Body of pancreas (tissue), 4 donors: ENCODE measurements at regions not wholly inside any gene's neighbourhood (a gene's known extent, or its start where the extent isn't known, plus 50 kb on each side); places are given as distances from the start of the nearest gene placed in this dataset.

Experiments
- ATAC-seq: fragments of 150-250 bp; one replicate; pipeline ENCODE4 v1.9.1; 2016
- DNase-seq, 4 donors: peaks; one replicate each; pipeline ENCODE4 v3.0.0-alpha.2; 2019
- H3K27ac ChIP-seq, 4 donors: fragments of 200-600 bp; sonication (generic); 1 replicate in 3 of 4; 2 replicates in 1 of 4; pipeline versions ENCODE4 v1.5.1 to v1.6.1; 2016 to 2019; ENCODE audit warnings: mild to moderate bottlenecking in 1 of 4, mixed read lengths in 1 of 4, moderate library complexity in 1 of 4
- H3K27me3 ChIP-seq, 2 donors: fragments of 200-600 bp; sonication (generic); one replicate each; pipeline ENCODE4 v1.6.0; 2016; ENCODE audit warnings: mild to moderate bottlenecking in 1 of 2
- H3K36me3 ChIP-seq, 2 donors: fragments of 200-600 bp; sonication (generic); replicated peaks in 1 of 2; 2 replicates each; pipeline ENCODE4 v1.5.1; 2016; ENCODE audit warnings: low read depth in 2 of 2; ENCODE audit not compliant: insufficient read depth in 1 of 2
- H3K4me1 ChIP-seq: fragments of 200-600 bp; sonication (generic); one replicate; pipeline ENCODE4 v1.6.0; 2016
- H3K4me3 ChIP-seq, 2 donors: fragments of 200-600 bp; sonication (generic); 1 replicate in 1 of 2; 2 replicates in 1 of 2; pipeline ENCODE4 v1.5.1; 2016 to 2019
- H3K9me3 ChIP-seq, 3 donors: fragments of 200-600 bp; sonication (generic); 1 replicate in 2 of 3; 2 replicates in 1 of 3; pipeline ENCODE4 v1.5.1; 2016
- CTCF ChIP-seq, 7 experiments: fragments of 450-650 bp in 4 of 7; fragments of 200-600 bp in 3 of 7; sonication (generic) in 3 of 7; IDR thresholded peaks; one replicate each; pipeline ENCODE4 v1.5.1; 2016 to 2019; ENCODE audit warnings: antibody characterized with exemption in 7 of 7
- POLR2A ChIP-seq, 3 donors: fragments of 450-650 bp; IDR thresholded peaks; one replicate each; pipeline ENCODE4 v1.6.1; 2016; ENCODE audit warnings: antibody characterized with exemption in 3 of 3, mild to moderate bottlenecking in 2 of 3
- WGBS, 2 donors: methylation state at CpG; one replicate each; pipeline ENCODE4 v1.1.5; 2017; 5-methylcytosine and 5-hydroxymethylcytosine counted together
- intact Hi-C: fragments of 100-400 bp; cut with DNase I; formaldehyde crosslinking; loops from one replicate; pipeline ENCODE4 v1.15.1; 2023

- no peak overlapping the region for H3K4me3 ChIP-seq
- WGBS, 2 donors = 94% methylated on average over 8 of the region's 8 CpGs
- TF ChIP-seq CTCF (IDR thresholded peaks at IDR 0.05) = no peak
- TF ChIP-seq POLR2A (IDR thresholded peaks at IDR 0.05) = no peak
- no peaks in the 10 kb centered on the region for H3K9me3 ChIP-seq
- H3K36me3 ChIP-seq = no peaks in the 10 kb centered on the region
- DNase-seq (no peak), ATAC-seq (no peak)
- peaks cover 41% of the 10 kb centered on the region for H3K4me1 ChIP-seq
- no peaks in the 10 kb centered on the region for H3K27me3 ChIP-seq
- H3K27ac ChIP-seq = peak overlapping the region; percentile 46 to 82 (median 68)
- intact Hi-C loops = no loop called here
These were observed 224.3 kb downstream of the SEC14L1 start for GRCh38 chr17:77364941-77365583.

DNA sequence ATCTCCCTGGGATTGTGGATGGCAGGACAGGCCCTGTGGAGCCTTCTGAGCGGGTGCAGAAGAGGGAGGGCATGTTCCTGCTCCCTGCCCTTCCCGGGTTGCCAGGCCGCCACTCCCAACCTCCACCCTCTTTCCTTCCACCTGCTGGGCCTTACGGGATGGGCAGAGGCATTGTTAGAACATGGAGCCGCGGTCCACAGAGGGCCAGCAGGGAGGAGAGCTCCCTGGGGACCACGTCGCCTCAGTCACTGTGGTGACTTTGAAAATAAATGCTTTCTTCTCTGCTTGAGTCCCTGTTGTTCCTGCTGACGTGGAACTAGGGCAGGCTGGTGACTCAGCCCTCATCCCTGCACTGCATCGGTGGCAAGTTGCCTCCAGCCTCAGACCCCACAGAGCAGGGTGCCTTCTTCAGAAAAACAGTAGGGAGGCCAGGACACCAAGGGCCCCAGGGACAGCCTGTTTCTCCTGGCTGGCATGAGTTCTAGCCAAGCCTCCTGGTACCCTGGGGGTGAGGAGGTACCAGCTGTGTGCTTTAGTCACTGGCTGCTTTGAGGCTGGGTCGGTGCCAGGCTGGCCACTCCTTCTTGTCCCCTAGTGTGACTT lies 224.9 kb downstream of the SEC14L1 start:
- DNase-seq = peak; percentile 58 to 72 (median 64)

DNA sequence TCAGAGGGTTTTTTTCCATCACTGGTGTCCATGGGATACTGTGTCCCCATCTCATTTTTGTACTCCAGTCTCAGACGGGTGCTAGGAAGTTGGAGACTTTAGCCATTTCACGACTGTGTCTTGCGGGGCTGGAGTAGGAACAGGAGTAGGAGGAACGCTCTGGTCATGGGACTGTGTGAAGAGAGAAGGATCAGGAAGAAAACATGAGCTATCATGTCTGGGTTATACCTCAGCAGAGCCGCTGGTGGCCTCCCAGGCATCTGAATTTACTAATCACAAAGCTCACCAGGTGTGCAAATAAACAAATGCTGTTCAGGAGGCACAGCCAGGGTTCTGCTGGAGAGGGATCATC lies 225.4 kb downstream of the SEC14L1 start:
- TF ChIP-seq CTCF (IDR thresholded peaks at IDR 0.05) (no peak), POLR2A (IDR thresholded peaks at IDR 0.05) (no peak)
- DNase-seq (peak in 1 of 4 donors; percentile 20), ATAC-seq (peak; percentile 9)
- H3K4me3 ChIP-seq = no peak overlapping the region
- no peaks in the 10 kb centered on the region for H3K9me3 ChIP-seq
- 29 to 37% methylated on average over 5 of the region's 5 CpGs for WGBS, 2 donors
- no peaks in the 10 kb centered on the region for H3K36me3 ChIP-seq
- H3K27me3 ChIP-seq = no peaks in the 10 kb centered on the region
- H3K4me1 ChIP-seq = peaks cover 50% of the 10 kb centered on the region
- peak overlapping the region; percentile 46 to 82 (median 68) for H3K27ac ChIP-seq
- intact Hi-C loops = no loop called here

More for the DNA sequence above, 224.9 kb downstream of the SEC14L1 start:
- H3K9me3 ChIP-seq = no peaks in the 10 kb centered on the region
- intact Hi-C loops = no loop called here
- peak overlapping the region; percentile 46 to 82 (median 68) for H3K27ac ChIP-seq
- 29 to 59% methylated on average over 10 to 11 of the region's 11 CpGs for WGBS, 2 donors
- no peaks in the 10 kb centered on the region for H3K36me3 ChIP-seq
- peaks cover 45% of the 10 kb centered on the region for H3K4me1 ChIP-seq
- peak in 1 of 3 donors; percentile 22 for TF ChIP-seq POLR2A (IDR thresholded peaks at IDR 0.05)
- TF ChIP-seq CTCF (IDR thresholded peaks at IDR 0.05) = no peak
- H3K27me3 ChIP-seq = no peaks in the 10 kb centered on the region
- ATAC-seq = peak; percentile 60
- no peak overlapping the region for H3K4me3 ChIP-seq

- Histone ChIP-seq H3K4me1 (peaks cover 55% of the 10 kb centered on the region), H3K36me3 (no peaks in the 10 kb centered on the region)
- peak; percentile 47 for ATAC-seq
These were observed 225.9 kb downstream of the SEC14L1 start for GRCh38 chr17:77366558-77367245.

More at GRCh38 chr17:77366558-77367245, 225.9 kb downstream of the SEC14L1 start:
- peak in 2 of 7 experiments; percentile 15 to 27 for TF ChIP-seq CTCF (IDR thresholded peaks at IDR 0.05)
- TF ChIP-seq POLR2A (IDR thresholded peaks at IDR 0.05) = no peak
- intact Hi-C loops = no loop called here
- H3K27ac ChIP-seq = peak overlapping the region in 3 of 4 donors; percentile 46 to 82 (median 79)
- H3K9me3 ChIP-seq = no peaks in the 10 kb centered on the region
- no peak overlapping the region for H3K4me3 ChIP-seq
- WGBS, 2 donors = 33 to 44% methylated on average over 7 to 8 of the region's 8 CpGs
- no peaks in the 10 kb centered on the region for H3K27me3 ChIP-seq
- DNase-seq = peak in 2 of 4 donors; percentile 28 to 35
